ENCODE measurements at regions not wholly inside any gene's neighbourhood (a gene's known extent, or its start where the extent isn't known, plus 50 kb on each side); places are given as distances from the start of the nearest gene placed in this dataset.

DNA sequence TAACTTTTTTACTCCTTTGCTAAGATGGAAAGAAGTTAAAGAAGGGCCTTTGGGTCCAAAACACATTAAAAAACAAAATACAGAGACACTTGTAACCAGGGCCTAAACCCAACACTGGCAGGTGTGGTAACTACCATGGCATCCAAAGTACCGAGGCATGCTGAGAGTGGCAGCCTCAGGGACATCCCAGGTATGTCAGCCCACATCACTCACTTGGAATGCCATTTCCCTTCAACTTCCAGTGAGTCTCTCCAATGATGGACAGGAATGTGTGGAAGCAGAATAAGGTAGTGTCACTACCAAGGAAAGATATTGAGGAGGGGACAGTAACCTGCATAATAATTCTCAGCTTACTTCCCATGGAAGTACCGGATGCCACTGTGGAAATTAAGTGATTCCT is 79.5 kb upstream of the SCOC start:
- Histone ChIP-seq H3K9me2 (replicated peaks; ENCODE audit: low read depth, low read length) (no peaks in the 10 kb centered on the region), H2AFZ (ENCODE audit: low read length) (no peak overlapping the region), H3K79me2 (ENCODE audit: insufficient read depth, low read length) (no peaks in the 10 kb centered on the region), H3K9ac (ENCODE audit: low read depth, low read length, poor library complexity, severe bottlenecking) (no peak overlapping the region), H3K4me2 (ENCODE audit: low read depth, low read length, poor library complexity, severe bottlenecking) (no peak overlapping the region), H3F3A (ENCODE audit: low read depth) (no peaks in the 10 kb centered on the region), H3K4me3 (ENCODE audit: low read length, poor library complexity, severe bottlenecking) (no peak overlapping the region), H3K4me1 (ENCODE audit: insufficient read depth, low read length, poor library complexity, severe bottlenecking) (no peaks in the 10 kb centered on the region), H3K36me3 (ENCODE audit: insufficient read depth, low read length) (no peaks in the 10 kb centered on the region), H4K20me1 (ENCODE audit: insufficient read depth, low read length, poor library complexity, severe bottlenecking) (no peaks in the 10 kb centered on the region), H3K9me3 (ENCODE audit: insufficient read depth, low read depth, low read length) (no peaks in the 10 kb centered on the region), H3K27me3 (ENCODE audit: insufficient read depth, low read length, poor library complexity, severe bottlenecking) (no peaks in the 10 kb centered on the region)
- TF ChIP-seq EZH2phosphoT487 (IDR thresholded peaks at IDR 0.05; ENCODE audit: borderline replicate concordance) = no peak
- TF ChIP-seq, protein P1, sequence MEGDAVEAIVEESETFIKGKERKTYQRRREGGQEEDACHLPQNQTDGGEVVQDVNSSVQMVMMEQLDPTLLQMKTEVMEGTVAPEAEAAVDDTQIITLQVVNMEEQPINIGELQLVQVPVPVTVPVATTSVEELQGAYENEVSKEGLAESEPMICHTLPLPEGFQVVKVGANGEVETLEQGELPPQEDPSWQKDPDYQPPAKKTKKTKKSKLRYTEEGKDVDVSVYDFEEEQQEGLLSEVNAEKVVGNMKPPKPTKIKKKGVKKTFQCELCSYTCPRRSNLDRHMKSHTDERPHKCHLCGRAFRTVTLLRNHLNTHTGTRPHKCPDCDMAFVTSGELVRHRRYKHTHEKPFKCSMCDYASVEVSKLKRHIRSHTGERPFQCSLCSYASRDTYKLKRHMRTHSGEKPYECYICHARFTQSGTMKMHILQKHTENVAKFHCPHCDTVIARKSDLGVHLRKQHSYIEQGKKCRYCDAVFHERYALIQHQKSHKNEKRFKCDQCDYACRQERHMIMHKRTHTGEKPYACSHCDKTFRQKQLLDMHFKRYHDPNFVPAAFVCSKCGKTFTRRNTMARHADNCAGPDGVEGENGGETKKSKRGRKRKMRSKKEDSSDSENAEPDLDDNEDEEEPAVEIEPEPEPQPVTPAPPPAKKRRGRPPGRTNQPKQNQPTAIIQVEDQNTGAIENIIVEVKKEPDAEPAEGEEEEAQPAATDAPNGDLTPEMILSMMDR (conservative IDR thresholded peaks at IDR 0.05; ENCODE audit: low read length) = no peak

DNA sequence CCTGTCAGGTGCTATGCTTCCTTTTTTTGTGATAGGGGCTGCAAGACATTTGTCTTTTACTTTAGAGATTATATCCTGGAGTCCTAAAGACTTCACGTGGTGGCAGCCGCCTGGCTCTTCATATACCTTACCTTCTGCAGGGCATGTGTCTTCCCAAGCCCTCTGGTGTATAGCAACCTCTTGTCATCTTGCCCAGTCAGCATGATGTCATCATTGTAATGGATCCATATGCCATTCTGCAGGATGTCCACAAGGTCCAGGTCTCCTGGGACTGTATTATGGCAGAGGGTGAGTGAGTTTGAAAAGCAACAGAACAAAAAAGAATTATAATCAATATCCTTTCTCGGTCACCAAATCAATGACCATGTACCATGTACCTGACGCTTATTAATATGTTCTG is 82.2 kb upstream of the SCOC start:
- Histone ChIP-seq H3K79me2 (ENCODE audit: insufficient read depth, low read length) (no peaks in the 10 kb centered on the region), H3K4me2 (ENCODE audit: low read depth, low read length, poor library complexity, severe bottlenecking) (no peak overlapping the region), H2AFZ (ENCODE audit: low read length) (no peak overlapping the region), H3K4me1 (ENCODE audit: insufficient read depth, low read length, poor library complexity, severe bottlenecking) (no peaks in the 10 kb centered on the region), H4K20me1 (ENCODE audit: insufficient read depth, low read length, poor library complexity, severe bottlenecking) (no peaks in the 10 kb centered on the region), H3K4me3 (ENCODE audit: low read length, poor library complexity, severe bottlenecking) (no peak overlapping the region), H3K9ac (ENCODE audit: low read depth, low read length, poor library complexity, severe bottlenecking) (no peak overlapping the region), H3K9me3 (ENCODE audit: insufficient read depth, low read depth, low read length) (no peaks in the 10 kb centered on the region), H3F3A (ENCODE audit: low read depth) (no peaks in the 10 kb centered on the region), H3K36me3 (ENCODE audit: insufficient read depth, low read length) (no peaks in the 10 kb centered on the region), H3K27me3 (ENCODE audit: insufficient read depth, low read length, poor library complexity, severe bottlenecking) (no peaks in the 10 kb centered on the region), H3K9me2 (replicated peaks; ENCODE audit: low read depth, low read length) (no peaks in the 10 kb centered on the region)
- TF ChIP-seq EZH2phosphoT487 (IDR thresholded peaks at IDR 0.05; ENCODE audit: borderline replicate concordance) = no peak
- TF ChIP-seq, protein P1 (conservative IDR thresholded peaks at IDR 0.05; ENCODE audit: low read length) = no peak

DNA sequence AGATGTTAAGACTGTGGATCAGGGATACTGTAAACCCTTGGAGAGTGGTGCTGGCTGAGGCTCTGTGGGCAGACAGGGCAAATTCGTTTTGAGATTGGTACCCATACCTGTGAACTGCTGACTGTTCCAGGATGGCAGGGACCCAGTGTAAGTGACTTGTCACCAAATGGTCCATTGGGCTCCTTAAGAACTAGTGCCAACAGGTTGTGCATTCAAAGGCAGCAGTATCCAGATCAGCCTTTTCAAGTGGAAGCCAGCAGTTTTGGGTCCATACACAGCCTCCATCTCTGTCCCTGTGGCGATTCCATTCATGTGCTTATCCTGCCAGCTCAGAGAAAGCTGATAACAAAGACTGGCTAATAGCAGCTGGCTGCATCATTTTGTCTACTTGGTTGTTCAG is 84.0 kb upstream of the SCOC start:
- Histone ChIP-seq H3K79me2 (ENCODE audit: insufficient read depth, low read length) (no peaks in the 10 kb centered on the region), H3K9me2 (replicated peaks; ENCODE audit: low read depth, low read length) (no peaks in the 10 kb centered on the region), H3K4me3 (ENCODE audit: low read length, poor library complexity, severe bottlenecking) (no peak overlapping the region), H3K27me3 (ENCODE audit: insufficient read depth, low read length, poor library complexity, severe bottlenecking) (no peaks in the 10 kb centered on the region), H2AFZ (ENCODE audit: low read length) (no peak overlapping the region), H3F3A (ENCODE audit: low read depth) (no peaks in the 10 kb centered on the region), H3K9me3 (ENCODE audit: insufficient read depth, low read depth, low read length) (no peaks in the 10 kb centered on the region), H3K4me1 (ENCODE audit: insufficient read depth, low read length, poor library complexity, severe bottlenecking) (no peaks in the 10 kb centered on the region), H3K4me2 (ENCODE audit: low read depth, low read length, poor library complexity, severe bottlenecking) (no peak overlapping the region), H3K9ac (ENCODE audit: low read depth, low read length, poor library complexity, severe bottlenecking) (no peak overlapping the region), H4K20me1 (ENCODE audit: insufficient read depth, low read length, poor library complexity, severe bottlenecking) (no peaks in the 10 kb centered on the region), H3K36me3 (ENCODE audit: insufficient read depth, low read length) (no peaks in the 10 kb centered on the region)
- TF ChIP-seq EZH2phosphoT487 (IDR thresholded peaks at IDR 0.05; ENCODE audit: borderline replicate concordance) = no peak
- TF ChIP-seq, protein P1 (conservative IDR thresholded peaks at IDR 0.05; ENCODE audit: low read length) = no peak

Measured in Loucy (cell line).